ENCODE measurements at regions not wholly inside any gene's neighbourhood (a gene's known extent, or its start where the extent isn't known, plus 50 kb on each side); places are given as distances from the start of the nearest gene placed in this dataset.

- ATAC-seq (no peak), DNase-seq (no peak)
- Histone ChIP-seq H3K9me3 (no peaks in the 10 kb centered on the region), H3K27ac (no peak overlapping the region), H3K36me3 (no peaks in the 10 kb centered on the region), H3K27me3 (no peaks in the 10 kb centered on the region), H3K4me1 (no peaks in the 10 kb centered on the region), H3K4me3 (no peak overlapping the region)
- intact Hi-C loops (cut with DNase I) = no loop called here
- no peak for TF ChIP-seq CTCF (IDR thresholded peaks at IDR 0.05)
These were observed 87.1 kb downstream of the VCX2 start for GRCh38 chrX:8084006-8084405.

GRCh38 chrX:8083286-8083685 lies 87.8 kb downstream of the VCX2 start:
- DNase-seq = no peak
- H3K36me3 ChIP-seq = no peaks in the 10 kb centered on the region
- no peak for ATAC-seq
- TF ChIP-seq CTCF (IDR thresholded peaks at IDR 0.05) = no peak
- intact Hi-C loops (cut with DNase I) = no loop called here
- H3K4me1 ChIP-seq = no peaks in the 10 kb centered on the region
- no peaks in the 10 kb centered on the region for H3K9me3 ChIP-seq
- no peaks in the 10 kb centered on the region for H3K27me3 ChIP-seq
- no peak overlapping the region for H3K4me3 ChIP-seq
- H3K27ac ChIP-seq = no peak overlapping the region

- H3K4me3 ChIP-seq = no peak overlapping the region
These were observed 95.4 kb downstream of the VCX2 start for GRCh38 chrX:8075636-8076035.

GRCh38 chrX:8067754-8068462 lies 103.2 kb downstream of the VCX2 start:
- no peaks in the 10 kb centered on the region for H3K9me3 ChIP-seq
- H3K4me3 ChIP-seq = no peak overlapping the region
- no peaks in the 10 kb centered on the region for H3K27me3 ChIP-seq
- H3K4me1 ChIP-seq = no peaks in the 10 kb centered on the region
- ATAC-seq = no peak
- intact Hi-C loops (cut with DNase I) = no loop called here
- no peak for DNase-seq
- no peak overlapping the region for H3K27ac ChIP-seq
- no peaks in the 10 kb centered on the region for H3K36me3 ChIP-seq
- no peak for TF ChIP-seq CTCF (IDR thresholded peaks at IDR 0.05)

More at GRCh38 chrX:8075636-8076035, 95.4 kb downstream of the VCX2 start:
- intact Hi-C loops (cut with DNase I) = no loop called here
- H3K9me3 ChIP-seq = no peaks in the 10 kb centered on the region
- no peak overlapping the region for H3K27ac ChIP-seq
- ATAC-seq = no peak
- no peaks in the 10 kb centered on the region for H3K4me1 ChIP-seq
- TF ChIP-seq CTCF (IDR thresholded peaks at IDR 0.05) = no peak
- H3K36me3 ChIP-seq = no peaks in the 10 kb centered on the region
- H3K27me3 ChIP-seq = no peaks in the 10 kb centered on the region
- DNase-seq = no peak

GRCh38 chrX:8052909-8053308 lies 118.2 kb downstream of the VCX2 start:
- Histone ChIP-seq H3K4me3 (no peak overlapping the region), H3K27me3 (no peaks in the 10 kb centered on the region), H3K4me1 (no peaks in the 10 kb centered on the region), H3K9me3 (no peaks in the 10 kb centered on the region), H3K27ac (no peak overlapping the region), H3K36me3 (no peaks in the 10 kb centered on the region)
- intact Hi-C loops (cut with DNase I) = no loop called here
- DNase-seq = no peak
- no peak for TF ChIP-seq CTCF (IDR thresholded peaks at IDR 0.05)
- no peak for ATAC-seq

- DNase-seq = no peak
- intact Hi-C loops (cut with DNase I) = no loop called here
These were observed 121.2 kb downstream of the VCX2 start for GRCh38 chrX:8049827-8050226.

More at GRCh38 chrX:8049827-8050226, 121.2 kb downstream of the VCX2 start:
- Histone ChIP-seq H3K4me1 (no peaks in the 10 kb centered on the region), H3K4me3 (no peak overlapping the region), H3K27ac (no peak overlapping the region), H3K36me3 (no peaks in the 10 kb centered on the region), H3K9me3 (no peaks in the 10 kb centered on the region), H3K27me3 (no peaks in the 10 kb centered on the region)
- TF ChIP-seq CTCF (IDR thresholded peaks at IDR 0.05) = no peak
- ATAC-seq = no peak

All from upper lobe of right lung (tissue), 1 donor.